Stimulated activated CD4-positive, alpha-beta T cell treated with anti-CD3 and anti-CD28 coated beads, Interleukin-2, amount 100 ng/mL, for 48 hours (primary cell): ENCODE measurements at regions not wholly inside any gene's neighbourhood (a gene's known extent, or its start where the extent isn't known, plus 50 kb on each side); places are given as distances from the start of the nearest gene placed in this dataset.

Experiments used
- DNase-seq, 2 donors: peaks; one replicate each; pipeline ENCODE4 v3.0.0-alpha.2; 2020

DNA sequence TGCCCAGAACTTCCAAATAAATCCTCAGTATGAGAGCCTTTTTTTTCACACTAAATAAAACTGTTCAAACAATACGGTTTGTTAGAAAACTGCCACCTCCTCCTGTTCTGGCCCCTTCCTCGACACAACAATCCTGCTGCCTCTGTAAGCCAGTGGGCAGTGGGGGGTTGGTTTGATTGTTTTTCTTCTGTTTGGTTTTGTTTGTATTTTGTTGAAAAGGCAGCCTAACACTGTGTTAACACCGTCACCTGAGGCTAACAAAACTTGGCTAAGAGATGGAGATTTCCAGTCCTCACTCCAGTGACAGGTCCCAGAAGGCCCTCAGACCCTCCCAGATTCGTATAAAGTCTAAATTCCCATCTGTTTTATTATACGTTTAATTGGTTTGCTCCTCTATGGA, 402.1 kb downstream of the ZNF521 start:
- DNase-seq, result no peak

- no peak for DNase-seq
These were observed 397.6 kb downstream of the ZNF521 start for GRCh38 chr18:24954341-24954740.

DNA sequence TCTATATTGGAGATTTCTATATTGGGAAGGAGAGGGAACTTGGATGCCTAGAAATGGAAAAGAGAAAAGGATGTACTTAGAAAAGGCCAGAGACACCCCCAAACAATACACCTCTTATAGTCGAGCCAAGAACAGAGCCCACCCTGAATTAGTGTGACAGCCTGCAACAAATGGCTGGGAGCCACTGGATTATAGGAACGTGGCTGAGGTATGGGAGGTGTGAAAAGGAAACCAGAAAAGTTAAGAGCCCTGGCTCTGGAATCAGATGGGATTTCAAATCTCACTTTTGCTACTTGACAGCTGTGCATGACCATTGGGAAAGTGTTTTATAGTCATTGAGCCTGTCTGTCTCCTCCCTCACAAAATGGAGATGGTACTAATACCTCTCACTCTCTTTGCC, 394.0 kb downstream of the ZNF521 start:
- no peak for DNase-seq

DNA sequence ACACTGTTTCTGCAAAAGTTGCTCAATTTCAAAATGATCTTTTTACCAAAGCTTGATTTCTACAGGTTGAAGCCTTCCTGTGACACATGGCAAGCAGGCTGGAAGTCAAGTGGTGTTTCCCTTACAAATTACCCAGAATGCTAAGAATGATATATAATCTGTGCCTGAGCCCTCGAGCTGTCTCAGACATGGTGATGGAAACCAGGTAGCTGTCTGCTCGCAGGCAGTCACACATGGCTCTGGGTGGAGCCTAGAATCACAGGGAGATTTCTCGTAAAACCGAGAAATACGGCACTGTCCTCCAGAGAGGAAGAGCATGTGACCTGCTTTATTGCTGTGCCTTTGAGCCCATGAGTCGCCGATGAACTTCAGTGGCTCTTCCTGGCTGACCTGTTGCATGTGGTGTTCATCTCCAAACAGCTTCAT, 392.9 kb downstream of the ZNF521 start:
- no peak for DNase-seq

- DNase-seq, result no peak
These were observed 387.8 kb downstream of the ZNF521 start for GRCh38 chr18:24964216-24964615.

- DNase-seq, result no peak
These were observed 383.7 kb downstream of the ZNF521 start for GRCh38 chr18:24968238-24968775.

DNA sequence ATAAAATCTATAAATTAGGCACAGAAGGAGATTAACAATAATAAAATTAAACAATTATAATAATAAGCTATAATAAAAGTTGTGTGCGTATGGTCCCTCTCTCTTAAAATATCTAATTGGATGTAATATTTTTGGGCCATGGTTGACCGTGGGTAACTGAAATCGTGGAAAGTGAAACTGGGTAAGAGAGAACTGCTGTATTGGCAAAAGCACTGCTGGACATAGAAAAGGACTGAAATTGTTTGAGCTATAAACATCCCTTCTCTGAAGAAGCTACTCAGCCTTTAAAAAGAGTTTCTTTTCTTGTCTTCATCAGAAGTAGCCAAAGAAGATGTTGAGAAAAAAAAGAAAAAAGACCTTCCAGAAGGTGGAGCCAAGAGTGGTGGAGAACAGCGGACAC, 379.4 kb downstream of the ZNF521 start:
- DNase-seq, result no peak

DNA sequence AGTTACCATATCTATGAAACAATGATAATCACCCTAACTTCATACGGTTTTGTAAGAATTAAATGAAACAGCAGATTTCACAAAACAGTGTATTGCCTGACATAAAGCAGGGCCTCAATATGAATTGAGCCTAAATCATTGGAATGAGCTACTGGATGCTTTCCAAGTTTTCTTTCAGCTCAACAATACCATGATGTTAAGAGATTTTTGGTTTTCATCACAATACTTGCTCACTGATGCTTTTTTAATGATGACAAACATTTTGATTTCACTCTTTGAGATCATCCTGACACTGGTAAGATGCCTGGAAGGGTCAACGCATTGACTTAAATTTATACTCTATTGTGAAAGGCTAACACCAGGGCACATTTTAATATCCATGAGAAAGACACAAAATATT, 377.5 kb downstream of the ZNF521 start:
- no peak for DNase-seq

- no peak for DNase-seq
These were observed 376.2 kb downstream of the ZNF521 start for GRCh38 chr18:24975496-24976372.

- DNase-seq, result no peak
These were observed 375.5 kb downstream of the ZNF521 start for GRCh38 chr18:24976502-24976901.

GRCh38 chr18:24979235-24979634, 372.7 kb downstream of the ZNF521 start:
- DNase-seq, result no peak

DNA sequence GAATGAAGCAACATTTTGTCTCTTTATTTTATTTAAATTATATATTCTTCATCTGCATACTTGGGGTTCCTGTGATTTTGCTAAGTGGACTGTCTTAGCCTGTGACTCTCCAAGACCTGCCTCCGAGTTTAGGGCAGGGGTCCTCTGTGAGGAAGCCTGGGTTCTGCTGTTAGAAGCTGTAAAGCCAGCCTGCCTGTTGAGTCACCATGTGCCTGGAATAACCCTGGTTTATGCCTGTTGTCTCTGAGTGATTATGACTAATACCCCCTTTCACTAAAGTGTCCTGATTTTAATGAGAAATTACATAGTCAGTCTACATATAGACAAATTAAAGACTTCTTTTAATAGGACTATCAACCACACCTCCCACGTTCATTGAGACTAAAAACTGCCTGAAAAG, 369.1 kb downstream of the ZNF521 start:
- DNase-seq, result no peak

DNA sequence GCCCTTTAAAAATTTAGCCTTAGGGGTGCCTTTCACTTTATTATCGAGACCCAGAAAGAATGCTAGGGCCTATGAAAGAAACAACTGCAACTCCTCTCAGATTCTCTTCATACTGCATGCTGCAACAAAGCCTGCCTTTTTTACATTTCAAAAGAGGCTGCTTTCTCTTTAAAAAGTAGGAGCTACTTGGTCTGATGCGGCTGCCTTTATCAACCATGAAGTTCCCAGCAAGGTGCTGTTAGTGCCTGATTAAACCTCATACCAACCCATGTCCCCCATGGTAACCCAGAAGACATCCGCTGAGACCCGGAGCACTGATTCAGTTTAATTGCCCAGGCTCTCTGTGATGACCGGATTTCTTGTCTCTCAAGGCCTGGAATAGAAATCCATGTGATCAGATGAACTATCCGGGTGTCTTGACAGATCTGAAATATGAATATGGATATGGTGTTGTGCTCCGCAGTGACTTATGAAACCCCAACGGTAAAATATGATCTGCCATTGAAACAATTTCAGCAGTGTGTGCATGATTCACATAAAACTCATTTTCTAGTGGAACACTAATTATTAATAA, 368.3 kb downstream of the ZNF521 start:
- no peak for DNase-seq

DNA sequence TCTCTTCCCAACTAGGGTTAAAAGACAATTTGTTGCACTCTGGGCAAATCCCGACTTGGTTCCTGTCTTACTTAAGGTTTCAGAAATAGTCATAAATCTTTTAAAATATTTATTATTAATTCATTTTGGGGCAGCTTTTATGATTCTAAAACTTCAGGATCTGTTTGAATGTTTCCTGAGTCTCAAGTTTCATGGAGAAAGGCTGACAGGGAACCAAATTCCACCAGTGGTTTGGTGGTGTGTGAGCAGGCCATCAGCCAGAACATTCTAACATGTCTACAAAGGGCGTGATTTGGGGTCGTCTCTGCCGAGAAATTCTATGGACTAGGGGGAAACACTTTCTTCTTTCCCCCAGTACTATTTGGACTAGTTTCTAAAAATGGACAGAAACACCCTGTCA, 366.4 kb downstream of the ZNF521 start:
- DNase-seq, result no peak

GRCh38 chr18:24986666-24987302, 365.2 kb downstream of the ZNF521 start:
- DNase-seq, result no peak

- no peak for DNase-seq
These were observed 364.4 kb downstream of the ZNF521 start for GRCh38 chr18:24987303-24988252.

DNA sequence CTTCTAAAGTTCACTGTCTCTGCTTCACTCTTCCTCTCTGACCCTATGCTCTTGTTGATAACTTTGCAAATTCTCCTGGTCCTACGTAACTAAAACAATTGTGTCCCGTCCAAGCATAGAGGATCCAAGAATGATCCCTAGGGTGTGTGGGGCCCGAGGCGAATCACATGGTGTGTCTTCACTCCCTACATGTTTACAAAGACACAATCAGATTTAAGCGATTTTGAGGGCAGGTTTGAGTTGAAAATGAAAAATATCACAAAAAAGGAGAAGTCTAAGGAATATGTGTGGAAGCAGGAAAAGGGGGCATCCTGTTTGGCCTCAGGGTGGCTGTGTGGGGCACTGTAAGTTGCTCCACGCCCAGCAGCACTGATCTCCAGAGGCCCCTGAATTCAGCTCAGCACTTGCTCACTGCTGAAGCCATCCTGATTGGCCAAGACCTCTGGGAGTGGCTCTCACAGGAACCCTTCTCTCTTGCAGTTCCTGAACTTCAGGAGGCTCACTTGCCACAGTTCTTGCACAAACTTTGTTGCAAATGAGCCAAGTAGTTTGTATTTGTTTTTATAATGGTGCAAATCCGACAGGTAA, 363.6 kb downstream of the ZNF521 start:
- no peak for DNase-seq

- no peak for DNase-seq
These were observed 362.0 kb downstream of the ZNF521 start for GRCh38 chr18:24989760-24990593.

GRCh38 chr18:24990671-24991134, 361.3 kb downstream of the ZNF521 start:
- no peak for DNase-seq

DNA sequence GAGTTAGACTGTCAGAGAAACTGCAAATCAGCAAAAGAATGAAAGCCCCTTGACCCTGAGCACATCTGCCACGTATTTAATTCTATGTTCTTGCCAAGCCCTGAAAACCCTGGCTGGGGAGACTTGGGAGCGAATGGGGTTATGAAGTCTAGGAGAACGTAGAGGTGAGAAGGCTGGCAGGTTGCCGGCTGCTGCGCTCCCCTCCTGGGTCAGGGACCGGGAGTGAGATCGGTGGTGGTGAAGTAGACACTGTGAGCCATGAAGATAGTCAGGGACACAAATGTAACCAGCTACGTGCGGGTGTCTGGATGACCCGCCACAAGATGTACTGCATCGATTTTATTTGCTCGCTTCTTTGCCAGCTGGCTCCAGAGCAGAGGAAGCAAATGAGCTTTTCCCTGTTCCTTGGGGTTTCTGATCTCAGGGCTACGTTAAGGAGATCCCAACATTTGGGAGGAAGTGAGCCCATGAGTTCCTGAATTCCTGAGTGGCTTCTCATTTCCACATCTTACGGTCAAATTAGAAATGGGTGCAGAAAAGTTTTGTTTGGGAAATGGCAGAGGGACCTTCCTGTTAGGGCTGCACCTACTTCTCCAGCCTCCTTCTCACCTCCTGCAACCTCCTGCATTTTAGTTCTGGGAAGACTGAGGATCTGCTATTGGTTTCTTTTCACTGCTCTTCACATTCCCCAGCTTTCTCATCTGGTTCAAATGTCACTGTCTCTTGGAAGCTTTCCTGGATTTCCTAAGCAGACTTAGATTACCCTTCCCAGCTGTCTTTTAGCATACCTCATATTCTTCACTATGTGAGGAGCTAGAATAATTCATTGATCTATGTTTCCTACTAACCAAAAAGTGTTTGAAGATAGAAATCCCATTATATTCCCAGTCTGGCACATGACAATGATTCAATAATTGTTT, 360.6 kb downstream of the ZNF521 start:
- DNase-seq, result no peak
